HG02588 (cell line): ENCODE measurements at regions not wholly inside any gene's neighbourhood (a gene's known extent, or its start where the extent isn't known, plus 50 kb on each side); places are given as distances from the start of the nearest gene placed in this dataset.

Source experiments
- ATAC-seq: cut with Tn5 transposase; IDR thresholded peaks from one replicate; pipeline ENCODE4 v1.9.1; 2021; ENCODE audit warnings: mild to moderate bottlenecking, moderate library complexity; ENCODE audit not compliant: unreplicated experiment

DNA sequence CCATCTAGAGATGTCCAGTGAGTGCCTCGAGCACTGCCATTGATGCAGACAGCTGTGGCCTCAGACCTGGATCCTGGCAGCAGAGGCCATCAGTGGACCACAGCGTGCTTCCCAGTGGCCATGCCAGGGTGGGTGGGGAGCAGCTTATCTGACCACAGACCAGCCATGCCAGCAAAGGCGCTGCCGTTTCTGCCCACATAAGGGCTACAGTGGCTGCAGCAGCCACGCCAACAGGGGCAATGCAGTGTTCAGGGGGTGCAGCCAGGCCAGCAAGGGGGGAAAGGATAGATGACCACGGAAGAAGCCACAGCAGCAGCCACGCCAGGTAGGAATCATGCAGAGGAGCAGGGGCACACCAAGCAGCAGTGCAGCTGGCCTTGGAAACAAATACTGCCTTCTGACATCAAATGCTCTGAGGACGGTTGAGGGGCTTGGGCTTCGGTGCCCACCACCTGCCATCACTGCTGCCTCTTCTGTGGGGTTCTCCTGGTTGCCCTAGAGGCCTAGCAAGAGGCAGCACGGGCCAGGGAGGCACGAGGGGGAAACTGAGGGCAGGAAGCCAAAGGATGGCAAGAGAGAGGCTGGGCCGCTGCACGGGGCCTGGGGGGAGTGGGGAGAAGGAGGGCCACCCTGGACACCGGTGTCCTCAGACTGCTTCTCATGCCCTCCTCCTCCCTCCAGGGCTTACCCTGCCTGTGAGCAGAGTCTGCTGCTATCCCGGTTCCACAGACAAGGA lies 94.7 kb upstream of the RUNX3 start:
- no peak for ATAC-seq

DNA sequence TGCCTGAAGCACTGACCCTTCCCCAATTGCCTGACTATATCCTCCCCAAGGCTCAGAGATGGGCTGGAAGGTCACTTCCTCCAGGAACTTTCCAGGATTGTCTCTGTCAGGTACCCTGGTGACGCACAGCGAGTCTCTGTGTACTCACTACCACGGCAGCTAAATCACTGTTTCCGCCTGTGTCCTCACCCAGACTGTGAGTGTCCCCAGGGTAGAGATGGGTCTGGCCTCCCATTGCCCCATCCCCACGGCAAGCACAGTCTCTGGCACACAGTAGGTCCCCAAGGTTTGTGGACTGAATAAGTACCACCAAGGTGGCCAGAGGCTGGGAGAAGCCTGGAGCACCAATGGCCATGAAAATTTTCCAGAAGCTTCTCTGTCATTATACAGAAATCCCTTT lies 93.8 kb upstream of the RUNX3 start:
- no peak for ATAC-seq

DNA sequence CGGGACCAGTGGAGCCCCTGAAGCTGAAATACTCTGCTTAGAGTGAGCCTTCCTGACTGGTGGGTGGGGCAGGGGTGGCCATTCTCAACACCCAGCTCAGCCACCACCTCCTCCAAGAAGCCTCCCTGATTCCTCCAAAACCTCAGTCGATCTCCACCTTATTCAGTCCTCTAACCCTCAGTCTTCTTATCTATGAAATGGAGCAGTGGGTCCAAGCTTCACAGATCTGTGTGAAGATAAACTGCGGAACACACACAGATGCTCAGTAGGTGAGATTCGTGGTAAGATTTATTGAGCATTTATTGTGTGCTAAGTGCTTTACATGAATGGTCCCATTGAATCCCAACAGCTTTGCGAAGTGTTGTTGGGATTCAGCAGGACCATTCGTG lies 93.1 kb upstream of the RUNX3 start:
- ATAC-seq, result no peak

DNA sequence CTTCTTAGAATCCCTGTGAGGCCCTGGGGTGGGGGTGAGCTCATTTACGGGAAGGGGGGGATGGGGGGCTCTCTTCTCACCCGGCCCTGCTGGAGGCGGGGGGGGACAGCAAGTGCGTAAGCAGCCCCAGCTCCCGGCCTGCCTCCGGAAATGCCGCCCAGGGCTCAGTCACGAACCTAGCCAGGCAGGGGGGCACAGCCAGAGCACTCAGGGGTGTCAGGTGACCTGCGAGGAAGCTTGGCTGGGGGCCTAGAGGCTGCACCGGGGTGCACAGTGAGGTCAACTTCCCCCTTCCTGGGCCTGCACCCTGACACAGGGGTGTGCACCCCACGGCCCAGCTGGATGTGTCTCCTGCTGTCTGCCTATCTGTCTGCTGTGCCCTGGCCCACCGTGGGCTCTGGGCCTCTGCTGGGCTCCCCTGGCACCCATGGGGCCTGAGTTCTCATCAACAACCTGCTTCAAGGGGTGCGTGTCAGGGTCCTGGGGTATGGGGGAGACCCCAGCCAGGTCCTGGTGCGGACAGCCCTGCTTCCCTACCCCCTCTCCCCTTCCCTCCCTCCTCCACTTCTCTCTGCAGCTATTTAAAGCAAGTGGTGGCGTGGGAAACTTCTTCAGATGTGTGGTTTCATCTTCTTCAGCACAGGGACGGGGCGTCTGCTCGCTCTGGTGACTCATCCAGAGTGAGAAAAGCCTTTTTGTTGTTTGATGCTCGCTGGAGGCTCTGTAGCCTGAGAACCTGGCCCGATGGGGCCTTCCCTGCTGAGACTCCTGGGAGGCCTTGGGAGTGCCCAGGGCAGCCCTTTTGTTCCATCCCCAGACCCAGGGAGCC lies 92.5 kb upstream of the RUNX3 start:
- peak; percentile 66 for ATAC-seq

DNA sequence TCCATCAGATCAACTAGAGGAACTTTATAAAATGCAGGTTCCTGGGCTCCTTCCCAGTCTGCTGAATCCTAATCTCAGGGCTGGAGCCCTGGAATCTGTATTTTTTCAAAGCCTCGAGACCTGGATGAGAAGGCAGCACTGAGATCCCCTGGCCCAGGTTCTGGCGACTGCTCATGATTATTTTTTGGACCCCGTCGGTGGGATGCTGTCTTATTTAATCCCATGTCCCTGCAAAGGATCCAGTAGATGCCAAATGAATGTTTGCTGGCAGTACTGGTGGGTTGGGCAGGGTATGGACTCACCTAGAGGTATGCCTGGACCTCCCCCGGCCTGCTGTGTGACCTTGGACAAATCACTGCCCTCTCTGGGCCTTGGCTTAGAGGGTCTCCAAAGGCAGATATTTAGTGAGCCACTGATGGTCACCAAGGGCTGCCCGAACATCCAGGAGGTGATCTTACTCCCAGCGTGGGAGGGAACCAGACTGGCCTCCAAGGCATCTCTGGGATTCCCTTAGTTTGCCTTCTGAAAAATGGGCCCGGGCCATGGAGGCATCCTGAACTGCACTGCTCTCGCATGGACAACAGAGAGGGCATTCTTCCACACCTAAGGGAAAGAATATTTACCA lies 91.6 kb upstream of the RUNX3 start:
- no peak for ATAC-seq

DNA sequence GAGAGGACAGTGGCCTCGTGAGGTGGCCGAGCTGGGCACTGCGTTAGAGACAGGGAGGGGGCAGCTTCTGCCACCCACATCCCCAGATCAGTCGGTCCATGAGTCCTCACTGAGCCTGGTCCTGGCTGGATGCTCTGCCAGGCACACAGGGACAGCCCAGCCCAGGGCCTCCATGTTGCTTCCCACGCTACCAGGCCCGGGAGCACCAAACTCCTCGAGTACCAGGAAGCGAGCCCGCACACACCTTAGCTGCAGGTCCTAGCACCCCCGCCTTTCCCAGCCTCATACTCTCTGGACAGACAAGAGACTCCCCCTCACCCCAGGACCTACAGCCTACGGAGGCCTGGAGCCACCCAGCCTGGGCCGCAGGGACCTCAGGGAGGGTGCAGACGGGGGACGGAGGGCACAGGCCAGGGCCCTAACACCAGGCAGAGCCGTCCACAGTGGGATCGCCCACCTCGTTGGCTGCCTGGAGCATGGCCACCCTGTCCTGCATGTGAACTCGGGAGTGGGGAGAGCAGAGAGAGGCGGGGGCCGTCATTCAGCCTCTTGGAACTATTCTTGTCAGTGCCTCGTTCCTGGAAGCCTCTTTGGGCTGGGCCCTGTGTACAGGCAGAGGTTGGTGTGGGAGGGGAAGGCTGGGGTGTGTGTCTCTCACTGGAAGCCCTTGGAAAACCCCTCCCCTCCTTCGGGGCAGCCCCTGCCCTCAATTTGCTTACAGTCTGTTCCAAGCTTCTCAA lies 90.9 kb upstream of the RUNX3 start:
- no peak for ATAC-seq

DNA sequence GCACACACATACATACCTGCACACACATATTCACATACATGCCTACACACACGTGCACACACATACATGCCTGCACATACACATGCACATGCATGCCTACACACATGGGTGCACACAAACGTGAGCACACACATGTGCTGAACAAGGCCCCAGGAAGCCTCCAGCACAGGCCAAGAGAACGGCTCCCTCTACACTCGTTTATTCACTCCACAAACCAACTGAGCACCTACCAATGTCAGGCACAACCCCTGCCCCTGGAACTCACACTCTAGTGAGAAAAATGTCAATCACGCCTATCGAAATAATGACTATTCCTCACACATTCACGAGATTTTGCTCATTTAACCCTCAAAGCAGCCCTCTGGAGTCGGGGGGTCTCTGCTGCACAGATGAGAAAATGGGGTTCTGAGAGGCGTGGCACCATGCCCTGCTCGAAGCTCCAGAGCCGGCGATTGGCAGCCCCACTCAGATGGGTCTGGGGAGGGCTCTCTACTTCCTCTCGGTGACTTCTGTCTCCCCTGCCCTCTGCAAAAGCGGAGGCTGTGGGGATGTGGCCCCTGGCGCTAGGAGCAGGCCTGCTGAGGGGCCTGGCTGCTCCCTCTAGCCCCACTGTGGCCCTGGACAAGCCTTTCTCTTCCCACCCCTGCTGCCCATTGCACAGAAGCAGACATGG lies 90.2 kb upstream of the RUNX3 start:
- ATAC-seq, result no peak

DNA sequence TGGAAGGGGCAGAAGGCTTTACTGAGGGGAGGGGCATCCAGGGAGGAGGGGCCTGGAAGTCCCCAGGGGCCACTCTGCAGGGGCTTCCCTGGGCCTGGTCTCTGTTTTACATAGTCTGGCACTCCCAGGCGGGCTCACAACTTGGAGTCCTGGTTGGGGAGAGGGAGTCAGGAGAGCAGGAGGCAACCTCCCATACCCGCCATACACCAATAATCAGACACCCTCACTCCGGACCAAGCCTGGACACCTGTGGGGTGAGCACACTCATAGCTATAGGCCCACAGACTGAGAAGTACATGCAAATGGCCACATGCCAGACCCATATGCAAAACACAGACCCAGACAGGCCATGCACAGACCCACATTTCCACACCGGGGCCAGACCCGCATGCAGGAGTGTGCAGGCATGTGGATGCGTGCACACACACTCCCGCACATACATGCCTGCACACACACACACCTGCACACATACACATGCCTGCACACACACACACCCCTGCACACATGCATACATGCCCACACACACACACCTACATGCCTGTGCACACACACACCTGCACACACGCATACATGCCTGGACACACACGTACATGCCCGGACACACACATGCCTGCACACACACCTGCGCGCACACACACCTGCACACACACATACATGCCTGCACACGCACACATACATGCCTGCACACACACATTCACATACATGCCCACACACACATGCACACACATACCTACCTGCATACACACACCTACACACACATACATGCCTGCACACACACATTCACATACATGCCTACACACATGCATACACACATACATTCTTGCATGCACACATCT lies 89.5 kb upstream of the RUNX3 start:
- peak; percentile 50 for ATAC-seq

DNA sequence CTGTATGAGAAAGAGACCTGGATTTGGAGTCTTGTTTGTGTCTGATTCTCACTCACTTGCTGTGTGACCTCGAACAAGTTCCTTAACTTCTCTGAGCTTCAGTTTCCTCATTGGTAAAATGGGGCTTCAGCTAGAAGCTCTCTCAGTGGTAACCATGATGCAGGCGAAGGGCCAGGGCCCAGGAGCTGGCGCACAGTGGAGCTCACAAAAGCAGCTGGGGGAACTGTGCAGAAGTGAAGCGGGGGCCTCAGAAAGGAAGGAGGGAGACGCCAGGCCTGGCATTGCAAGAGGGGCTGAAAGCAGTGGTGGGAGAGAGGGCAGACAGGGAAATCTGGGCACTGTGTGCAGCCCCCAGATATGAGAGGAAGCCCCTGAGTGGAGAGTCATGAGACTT lies 88.9 kb upstream of the RUNX3 start:
- no peak for ATAC-seq

DNA sequence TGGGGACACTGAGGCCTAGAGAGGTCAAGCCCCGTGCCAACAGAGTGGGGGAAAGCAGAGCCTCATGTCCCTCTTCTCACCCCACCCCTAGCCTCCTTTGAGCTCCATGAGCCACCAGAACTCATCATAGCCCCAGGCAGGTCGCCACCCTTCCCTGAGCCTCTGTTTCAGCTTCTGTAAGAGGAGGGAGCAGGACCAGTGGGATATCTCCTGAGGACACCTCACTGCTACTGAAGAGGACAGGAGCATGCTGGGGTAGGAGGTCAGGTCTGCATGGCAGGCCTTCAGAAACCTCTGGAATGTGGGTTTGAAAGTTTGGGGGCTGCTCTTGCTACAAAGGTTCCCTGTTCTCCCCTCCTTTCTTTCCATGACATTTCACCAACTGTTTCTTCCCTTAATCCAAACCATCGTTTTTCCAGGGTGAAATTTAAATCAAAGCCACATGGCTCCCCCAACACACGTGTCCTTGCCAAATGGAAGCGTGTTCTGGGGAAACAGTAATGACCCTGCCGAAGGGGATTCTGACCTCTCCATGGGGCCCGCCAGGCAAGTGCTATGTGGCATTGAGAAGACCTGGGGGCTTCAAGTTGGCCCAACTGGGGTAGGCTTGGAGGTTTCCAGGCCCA lies 88.1 kb upstream of the RUNX3 start:
- ATAC-seq, result no peak

DNA sequence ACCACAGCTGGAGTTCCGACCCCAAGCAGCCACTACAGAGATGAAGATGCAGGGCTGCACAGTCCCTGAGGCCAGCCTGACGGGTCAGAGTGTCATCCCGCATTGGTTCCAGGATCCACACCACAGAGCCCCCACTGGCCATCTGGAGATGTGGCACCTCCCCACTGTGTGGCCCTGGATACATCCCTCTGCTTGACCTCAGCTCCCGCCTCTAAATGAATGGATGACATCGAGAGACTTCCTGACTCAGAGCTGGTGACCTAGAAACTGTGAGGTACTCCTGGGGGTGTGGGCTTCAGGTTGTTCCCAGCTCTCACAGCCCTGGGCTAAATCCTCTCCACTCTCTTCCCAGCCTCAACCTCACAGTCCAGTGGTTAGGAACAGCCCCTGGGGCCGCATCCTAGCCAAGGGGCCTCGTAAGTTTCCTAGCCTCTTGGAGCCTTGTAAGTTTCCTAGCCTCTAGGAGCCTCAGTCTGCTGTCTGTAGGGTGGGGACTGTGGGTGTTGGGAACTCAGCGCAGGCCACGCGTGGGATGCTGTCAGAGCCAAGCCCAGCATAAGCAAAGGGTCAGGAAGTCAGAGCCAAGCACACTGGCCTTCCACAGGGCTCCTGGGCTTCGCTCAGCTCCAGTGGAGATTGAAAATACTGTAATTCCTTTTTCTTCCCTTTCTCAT lies 87.5 kb upstream of the RUNX3 start:
- no peak for ATAC-seq

DNA sequence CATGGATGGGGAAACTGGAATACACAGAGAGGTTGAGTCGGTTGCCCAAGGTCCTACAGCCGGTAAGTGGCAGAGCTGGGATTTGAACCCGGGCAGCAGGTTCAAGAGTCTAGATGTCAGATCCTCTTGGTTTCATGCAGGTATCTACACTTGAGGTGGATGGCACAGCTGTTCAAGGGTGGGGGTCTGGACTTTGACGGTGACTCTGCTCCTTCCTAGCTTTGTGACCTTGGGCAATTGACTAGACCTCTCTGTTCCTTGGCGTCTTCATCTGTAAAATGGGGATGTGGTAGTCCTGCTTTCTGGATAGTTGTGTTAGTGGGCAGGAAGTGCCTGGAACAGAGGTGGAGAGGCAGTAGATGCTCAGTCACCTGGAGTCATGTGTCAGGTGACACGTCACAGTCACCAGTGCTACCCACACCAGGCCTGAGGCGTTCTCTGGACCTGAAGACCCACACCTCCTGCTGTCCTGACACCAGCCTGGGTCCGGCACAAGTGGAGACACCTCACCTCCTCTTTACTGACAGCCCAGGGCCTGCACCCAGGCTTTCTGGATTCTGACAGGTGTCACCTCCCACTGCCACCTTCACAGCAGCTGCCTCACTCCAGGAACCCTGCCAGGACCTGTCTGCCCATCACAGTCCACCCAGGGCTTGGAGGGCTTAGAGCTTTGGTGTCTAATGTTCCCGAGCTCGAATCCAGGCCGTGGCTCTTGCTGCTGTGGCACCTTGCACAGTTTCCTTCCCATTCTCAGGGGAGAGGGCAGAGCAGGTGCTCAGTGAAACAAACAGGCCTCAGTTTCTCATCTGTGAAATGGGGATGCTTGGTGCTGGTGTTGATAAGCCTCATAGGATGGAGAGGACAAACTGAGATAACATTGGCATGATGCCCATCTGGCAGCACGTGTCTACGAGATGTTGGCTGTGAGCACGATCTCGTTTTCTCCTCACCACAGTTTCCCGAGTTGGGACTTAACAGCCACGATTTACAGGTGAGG lies 83.2 kb upstream of the RUNX3 start:
- no peak for ATAC-seq

DNA sequence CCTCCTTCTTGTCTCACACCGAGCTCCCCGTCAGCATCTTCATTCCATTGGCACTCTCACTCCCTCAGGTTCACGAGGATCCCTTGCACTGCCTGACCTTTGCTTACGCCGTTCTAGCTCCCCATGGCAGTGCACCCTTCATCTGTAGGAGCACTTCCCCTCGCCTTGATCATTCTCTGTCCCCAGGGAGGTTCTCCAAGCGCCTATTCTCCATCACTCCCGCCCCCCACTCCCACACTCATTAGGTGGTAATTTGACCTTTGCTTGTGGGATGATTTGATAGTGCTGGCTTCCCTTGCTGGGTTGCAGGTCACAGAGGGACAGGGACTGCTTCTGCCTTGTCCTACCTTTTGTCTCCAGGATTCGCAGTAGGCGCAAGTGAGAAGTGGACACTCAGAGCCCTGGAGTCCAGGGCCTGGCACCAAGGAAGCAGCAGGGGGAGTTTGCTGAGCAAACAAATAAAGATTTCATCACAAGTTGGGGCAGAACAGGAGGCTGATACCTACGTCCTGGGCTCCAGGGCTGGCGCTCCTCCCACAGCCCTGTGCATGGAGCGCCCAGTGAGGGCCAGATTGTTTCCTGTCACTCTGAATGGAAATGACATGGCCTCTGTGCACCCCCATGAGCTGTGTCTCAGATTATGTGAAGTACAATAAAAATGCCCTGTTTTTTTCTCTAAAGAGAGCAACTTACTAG lies 82.0 kb upstream of the RUNX3 start:
- ATAC-seq, result no peak

DNA sequence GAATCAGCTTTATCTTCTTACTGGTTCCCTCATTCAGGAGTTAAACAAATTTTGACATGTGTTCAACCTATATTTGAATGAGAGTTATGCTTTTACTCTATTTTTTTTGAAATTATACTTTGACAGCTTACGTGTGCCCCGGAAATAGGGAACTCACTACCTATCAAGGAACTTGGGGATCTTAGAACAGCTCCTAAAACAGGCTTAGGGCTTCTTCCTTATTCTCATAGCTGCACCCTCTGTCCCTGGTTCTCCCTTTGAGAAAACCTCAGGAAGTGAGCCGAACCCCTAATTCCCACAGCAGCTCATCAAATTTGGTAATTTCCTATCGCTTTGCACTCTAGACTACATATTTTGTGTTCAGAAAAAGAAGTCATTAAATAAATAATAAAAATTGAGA lies 81.2 kb upstream of the RUNX3 start:
- ATAC-seq, result no peak

DNA sequence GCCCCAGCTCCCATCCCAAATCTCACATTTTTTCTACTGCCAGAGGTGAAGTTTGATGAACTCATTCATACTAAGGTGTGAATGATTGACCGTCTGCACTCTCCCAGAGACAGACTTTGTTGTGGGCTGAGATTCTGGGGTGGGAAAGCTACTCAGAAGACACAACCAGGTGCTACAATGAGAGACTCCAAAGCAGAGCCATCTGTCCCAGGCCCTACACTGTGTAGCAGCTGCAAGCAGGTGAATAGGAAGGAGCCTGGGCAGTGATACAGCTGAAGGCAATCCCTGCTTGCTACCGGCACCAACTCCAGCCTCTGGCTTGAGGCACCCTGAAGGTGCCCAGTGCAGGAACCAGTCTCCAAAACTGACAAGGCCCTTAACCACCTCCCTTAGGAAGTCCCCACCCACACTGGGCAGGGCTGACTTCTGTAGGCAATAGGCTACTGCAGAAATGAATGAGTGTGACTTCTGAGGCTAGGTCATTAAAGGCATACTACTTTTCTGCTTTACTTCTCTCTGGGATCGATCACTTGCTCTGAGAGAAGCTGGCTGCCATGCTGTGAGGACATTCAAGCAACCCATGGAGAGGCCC lies 79.7 kb upstream of the RUNX3 start:
- ATAC-seq, result no peak

DNA sequence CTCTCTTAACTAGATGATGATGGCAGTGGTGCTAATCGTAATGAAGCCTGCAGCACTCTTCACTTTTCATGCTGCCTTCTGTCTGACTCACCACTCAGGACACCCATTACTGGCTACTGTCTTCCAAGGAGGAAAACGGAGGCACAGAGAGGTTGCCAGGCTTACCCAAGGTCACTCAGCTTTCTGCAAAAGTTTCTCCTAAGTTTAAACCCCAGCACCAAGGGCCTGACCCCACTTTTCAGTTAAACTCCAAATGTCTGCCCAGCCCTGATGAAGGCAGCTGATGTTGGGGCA lies 78.1 kb upstream of the RUNX3 start:
- ATAC-seq, result no peak
